ENCODE measurements at regions not wholly inside any gene's neighbourhood (a gene's known extent, or its start where the extent isn't known, plus 50 kb on each side); places are given as distances from the start of the nearest gene placed in this dataset.

DNA sequence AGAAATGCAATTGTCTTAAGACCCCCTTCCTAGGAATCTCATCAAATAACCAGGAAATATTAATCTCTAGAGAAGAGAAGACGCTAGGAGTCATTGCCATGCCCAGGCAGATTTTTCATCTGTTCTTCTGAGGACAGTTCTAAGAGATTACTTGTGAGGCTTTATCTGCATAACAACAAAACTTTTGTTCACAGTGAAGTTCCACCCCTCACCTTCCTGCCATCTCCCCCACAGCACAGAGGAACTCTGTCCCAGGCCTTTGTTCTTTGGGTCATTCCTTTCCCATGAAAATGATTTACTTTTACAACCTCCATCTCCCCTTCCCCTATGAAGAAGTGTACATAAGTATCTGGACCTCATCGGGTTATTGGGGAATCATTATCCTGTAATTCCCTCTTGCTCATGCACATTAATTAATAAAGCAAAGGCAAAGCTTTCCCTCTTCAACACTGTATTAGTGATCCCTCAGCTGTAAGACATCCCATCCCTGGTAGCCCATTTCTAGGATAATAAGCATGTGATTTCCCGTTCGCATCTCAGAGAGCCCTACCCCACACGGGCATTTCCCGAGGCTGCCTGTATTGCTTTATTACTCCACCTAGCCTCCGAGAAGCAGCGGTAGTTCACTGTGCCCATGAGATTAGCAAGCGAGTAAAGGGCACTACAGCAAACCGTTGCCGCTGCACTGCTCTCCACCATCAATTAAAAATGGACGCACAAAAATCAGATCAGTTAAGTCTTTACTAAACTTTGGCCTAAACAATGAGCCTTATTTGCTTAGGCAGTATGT is 384.4 kb upstream of the CAMK1G start:
- TF ChIP-seq, protein P1, sequence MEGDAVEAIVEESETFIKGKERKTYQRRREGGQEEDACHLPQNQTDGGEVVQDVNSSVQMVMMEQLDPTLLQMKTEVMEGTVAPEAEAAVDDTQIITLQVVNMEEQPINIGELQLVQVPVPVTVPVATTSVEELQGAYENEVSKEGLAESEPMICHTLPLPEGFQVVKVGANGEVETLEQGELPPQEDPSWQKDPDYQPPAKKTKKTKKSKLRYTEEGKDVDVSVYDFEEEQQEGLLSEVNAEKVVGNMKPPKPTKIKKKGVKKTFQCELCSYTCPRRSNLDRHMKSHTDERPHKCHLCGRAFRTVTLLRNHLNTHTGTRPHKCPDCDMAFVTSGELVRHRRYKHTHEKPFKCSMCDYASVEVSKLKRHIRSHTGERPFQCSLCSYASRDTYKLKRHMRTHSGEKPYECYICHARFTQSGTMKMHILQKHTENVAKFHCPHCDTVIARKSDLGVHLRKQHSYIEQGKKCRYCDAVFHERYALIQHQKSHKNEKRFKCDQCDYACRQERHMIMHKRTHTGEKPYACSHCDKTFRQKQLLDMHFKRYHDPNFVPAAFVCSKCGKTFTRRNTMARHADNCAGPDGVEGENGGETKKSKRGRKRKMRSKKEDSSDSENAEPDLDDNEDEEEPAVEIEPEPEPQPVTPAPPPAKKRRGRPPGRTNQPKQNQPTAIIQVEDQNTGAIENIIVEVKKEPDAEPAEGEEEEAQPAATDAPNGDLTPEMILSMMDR (IDR thresholded peaks at IDR 0.05), result no peak
- TF ChIP-seq POLR2AphosphoS5 (IDR thresholded peaks at IDR 0.05), result no peak
- TF ChIP-seq POLR2A (IDR thresholded peaks at IDR 0.05), result no peak
- TF ChIP-seq EP300 (IDR thresholded peaks at IDR 0.05), result no peak
